NCI-H1048 (cell line): ENCODE measurements at regions not wholly inside any gene's neighbourhood (a gene's known extent, or its start where the extent isn't known, plus 50 kb on each side); places are given as distances from the start of the nearest gene placed in this dataset.
"Not testable (repeated sequence)": the region's sequence is repeated elsewhere in the genome, so short reads cannot be mapped to it uniquely, and the experiment has no call there.

ENCODE experiments used
- DNase-seq: peaks from one replicate; lab custom pipeline; 2025; lab: John Stamatoyannopoulos, UW

DNA sequence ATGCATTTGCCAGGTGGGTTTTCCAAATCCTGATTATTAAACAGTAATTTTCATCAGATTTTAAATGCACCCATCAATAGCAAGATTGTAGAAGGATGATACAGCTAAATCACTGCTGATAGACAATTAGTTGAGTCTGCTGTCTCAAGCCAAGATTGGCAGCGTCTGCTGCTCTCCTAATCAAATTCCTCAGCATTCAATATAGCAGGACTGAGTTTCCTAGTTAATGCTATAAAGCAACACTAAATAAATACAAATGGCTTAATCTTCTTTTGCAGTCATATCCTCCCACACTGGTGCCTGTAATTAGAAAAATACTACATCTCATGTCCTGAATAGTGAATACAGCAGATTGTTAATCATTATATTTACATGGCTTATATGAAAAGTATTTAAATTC, 1028.8 kb downstream of the ADGRL2 start:
- no peak for DNase-seq

DNA sequence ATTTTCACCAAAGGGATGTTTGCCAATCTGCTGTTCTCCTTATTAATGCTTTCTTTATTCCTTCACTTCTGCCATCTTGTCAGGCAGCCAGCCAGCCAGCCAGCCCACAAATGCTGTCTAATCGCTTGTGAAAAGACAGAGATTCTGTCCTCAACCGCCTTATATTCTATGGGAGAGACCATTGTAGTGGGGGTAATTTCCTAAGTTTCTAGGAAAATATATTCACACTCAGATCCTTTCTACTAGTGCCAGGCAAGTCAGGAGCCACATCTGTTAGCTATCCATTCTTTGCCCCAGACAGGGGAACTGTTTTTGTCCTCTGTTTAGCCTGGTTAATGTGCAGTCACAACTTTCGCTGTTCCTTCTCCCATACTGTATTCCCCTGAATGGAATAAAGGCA, 1023.1 kb downstream of the ADGRL2 start:
- no peak for DNase-seq

DNA sequence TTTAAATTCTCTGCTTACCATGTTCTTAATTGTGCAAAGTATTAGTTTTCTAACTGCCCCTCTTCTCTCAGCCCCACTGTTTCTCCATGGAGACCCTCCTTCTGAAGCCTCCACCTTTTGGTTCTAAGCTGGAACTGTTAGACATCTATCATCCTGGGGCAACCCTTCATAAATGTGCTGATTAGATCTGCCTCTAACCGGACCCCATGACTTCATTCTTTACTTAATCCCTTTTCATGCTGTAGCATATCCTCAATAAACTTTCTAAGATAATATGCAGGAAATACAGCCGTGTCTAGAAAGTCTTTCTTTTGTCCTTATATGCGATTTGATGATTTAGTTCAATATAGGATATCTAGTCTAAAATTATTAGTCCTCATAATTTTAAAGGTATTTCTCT, 1020.1 kb downstream of the ADGRL2 start:
- no peak for DNase-seq

DNA sequence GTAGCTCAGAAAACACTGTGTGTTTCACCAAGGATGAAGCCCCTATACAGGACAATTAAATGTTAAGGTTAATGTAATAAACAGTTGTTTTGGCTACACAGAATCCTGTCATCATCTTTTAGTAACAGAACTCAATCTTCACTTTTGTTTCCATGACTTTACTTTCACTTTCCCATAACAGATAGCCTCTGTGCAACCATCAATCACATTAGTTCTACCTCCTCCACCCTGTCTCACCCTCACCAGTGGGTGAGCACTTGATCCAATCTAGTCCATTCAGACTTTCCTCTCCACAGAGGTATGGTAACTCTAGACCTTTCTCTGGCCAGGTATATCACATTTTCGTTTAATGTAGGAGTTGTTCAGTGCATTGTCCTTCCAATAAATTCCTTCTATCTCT, 1018.5 kb downstream of the ADGRL2 start:
- DNase-seq: no peak

DNA sequence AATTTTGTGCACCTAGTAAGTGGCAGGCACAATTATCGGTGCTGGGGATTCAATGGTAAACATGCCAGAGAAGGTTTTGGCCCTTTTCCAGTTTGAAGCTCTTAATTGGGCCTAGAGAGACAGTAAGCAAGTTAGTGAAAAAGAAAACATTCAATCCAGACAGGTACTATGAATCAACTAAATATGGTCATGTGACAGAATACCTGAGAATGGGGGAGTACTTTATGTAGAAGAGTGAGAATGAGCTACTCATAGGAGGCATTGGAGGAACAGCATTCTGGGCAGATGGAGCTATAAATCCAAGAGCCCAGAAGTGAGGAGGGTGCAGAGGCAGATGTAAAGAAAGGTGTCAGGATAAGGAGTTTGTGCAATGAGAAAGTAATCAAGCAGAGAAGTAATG, 1017.9 kb downstream of the ADGRL2 start:
- DNase-seq: no peak

GRCh38 chr1:82813386-82813785, 1012.7 kb downstream of the ADGRL2 start:
- DNase-seq: no peak

GRCh38 chr1:82810601-82811000, 1009.9 kb downstream of the ADGRL2 start:
- DNase-seq: no peak

DNA sequence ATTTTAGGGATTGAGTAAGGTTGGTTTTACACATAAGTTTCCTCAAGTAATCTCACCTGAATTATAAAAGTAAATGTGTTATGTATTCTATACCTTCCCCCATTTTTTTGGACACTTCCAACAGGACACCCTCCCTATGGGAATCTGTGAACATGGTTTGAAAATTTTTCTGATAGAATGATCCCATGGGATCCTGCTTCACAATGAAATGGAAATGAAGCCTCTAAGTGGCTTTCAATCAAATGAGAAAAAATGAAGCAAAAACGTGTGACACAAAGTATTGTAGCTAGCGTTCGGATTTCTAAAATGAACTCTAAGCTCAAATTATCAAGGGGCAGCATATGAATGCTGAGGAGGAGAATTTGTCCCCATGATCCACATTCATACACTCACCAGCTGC, 1006.8 kb downstream of the ADGRL2 start:
- no peak for DNase-seq

GRCh38 chr1:82806133-82806532, 1005.4 kb downstream of the ADGRL2 start:
- DNase-seq: no peak

- DNase-seq: no peak
Observed at GRCh38 chr1:82801176-82801575, 1000.4 kb downstream of the ADGRL2 start.

GRCh38 chr1:82800721-82801120, 1000.0 kb downstream of the ADGRL2 start:
- no peak for DNase-seq

GRCh38 chr1:82799261-82799660, 998.5 kb downstream of the ADGRL2 start:
- DNase-seq: no peak

DNA sequence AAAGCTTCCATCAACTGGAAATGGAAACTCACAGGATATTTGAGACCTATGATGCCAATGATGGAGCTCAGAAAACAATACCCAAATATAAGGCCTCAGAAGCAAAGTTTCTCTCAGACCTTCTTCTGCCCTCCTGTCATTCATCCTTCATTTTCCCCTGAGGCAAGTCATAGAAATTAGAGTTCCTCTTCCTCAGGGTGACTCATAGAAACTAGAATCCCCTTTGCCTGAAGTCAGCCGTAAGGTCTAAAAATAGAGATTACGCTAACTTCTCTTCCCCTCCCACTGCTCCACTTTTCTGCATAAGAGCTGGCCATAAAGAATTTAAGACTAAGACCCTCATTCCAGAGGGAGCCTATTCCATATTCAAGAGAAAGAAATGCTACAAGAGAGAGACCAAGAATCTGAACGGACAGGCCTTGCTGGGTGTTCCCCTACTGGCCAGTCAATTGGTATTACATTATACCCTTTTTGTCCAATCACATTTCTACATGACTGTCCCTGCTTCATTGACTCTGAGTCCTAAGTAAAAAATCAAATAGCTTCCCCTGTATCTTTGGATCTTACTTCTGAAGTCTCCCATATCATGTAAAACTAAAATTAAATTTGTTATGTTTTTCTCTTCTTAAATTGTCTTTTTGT, 994.9 kb downstream of the ADGRL2 start:
- DNase-seq: no peak

GRCh38 chr1:82792151-82792550, 991.4 kb downstream of the ADGRL2 start:
- DNase-seq: no peak

GRCh38 chr1:82790556-82790955, 989.8 kb downstream of the ADGRL2 start:
- no peak for DNase-seq

DNA sequence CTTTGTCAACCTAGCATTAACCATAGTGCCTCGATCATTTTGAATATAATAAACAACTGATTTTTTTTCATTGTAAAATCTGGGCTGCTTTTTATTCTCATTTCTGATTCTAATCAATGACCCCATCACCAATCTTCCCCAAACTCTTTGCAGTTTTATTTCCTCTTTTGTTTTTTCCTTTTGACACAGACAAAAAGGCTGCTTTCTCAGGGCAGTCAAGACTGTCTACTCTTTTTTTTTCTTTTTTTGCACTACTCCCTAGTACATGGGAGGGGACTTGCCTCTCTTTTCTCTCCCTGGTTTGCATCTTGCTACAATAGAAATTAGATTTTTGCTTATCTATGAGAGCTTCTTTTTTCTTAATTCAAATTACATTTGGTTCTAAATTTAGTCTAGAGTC, 987.9 kb downstream of the ADGRL2 start:
- DNase-seq: no peak

- no peak for DNase-seq
Observed at GRCh38 chr1:82788038-82788437, 987.3 kb downstream of the ADGRL2 start.

DNA sequence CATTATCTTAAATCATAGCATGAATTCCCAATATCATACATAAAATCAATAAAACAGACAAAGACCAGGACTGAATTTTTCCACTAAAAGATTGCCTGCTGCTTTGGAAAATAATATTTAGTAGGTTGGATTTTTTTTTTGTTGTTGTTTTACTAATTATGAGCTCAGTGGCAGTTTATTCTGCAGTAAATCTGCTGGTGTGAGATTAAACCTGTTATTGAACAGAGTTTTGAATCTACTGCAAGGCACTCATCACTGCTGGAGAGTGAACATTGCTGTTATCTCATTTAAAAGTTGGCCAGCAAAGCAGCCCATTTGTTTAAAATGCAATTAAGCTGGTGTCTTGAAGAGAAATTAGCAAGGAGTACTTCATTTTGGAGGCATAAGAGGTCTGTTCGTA, 986.1 kb downstream of the ADGRL2 start:
- DNase-seq: no peak

DNA sequence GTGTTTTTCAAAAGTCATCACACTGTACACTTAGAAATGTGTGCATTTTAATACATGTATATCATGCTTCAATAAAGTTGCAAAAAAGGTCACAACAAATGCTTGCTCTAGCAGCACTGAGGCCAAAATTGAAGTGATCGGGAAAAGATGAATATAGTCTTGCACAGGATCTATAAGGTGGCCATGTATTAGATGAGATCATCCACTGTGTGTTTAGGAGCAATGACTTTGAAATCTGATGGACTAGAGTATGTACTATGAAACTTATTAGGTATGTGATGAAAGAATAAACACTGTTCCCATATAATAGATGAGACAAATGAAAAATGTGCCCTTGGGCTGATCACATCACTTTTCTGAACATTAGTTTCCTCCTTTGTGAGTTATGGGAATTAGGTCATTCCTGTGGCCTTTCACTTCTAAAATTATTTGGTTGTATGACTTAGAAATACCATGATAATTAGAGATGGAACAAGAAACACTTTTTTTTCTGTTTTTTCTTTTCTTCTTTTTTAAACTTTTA, 984.6 kb downstream of the ADGRL2 start:
- DNase-seq: no peak

DNA sequence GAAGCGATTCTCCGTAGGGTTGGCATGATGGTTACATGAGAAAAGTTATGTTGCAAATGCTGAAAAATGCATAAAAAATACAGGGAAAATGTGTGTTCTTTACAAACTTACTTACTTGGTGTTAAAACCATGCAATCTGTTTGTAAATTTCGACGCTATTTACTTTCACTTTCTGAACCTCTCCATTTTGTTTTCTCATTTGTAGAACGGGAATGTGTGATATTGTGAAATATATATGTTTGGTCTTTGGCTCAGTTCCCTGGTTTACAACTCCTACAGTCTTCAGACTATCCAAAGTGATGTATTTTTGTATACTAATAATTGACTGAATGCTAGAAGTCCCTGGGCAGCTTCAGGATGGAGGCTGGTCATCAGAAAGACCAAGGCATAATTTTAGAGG, 982.3 kb downstream of the ADGRL2 start:
- no peak for DNase-seq

DNA sequence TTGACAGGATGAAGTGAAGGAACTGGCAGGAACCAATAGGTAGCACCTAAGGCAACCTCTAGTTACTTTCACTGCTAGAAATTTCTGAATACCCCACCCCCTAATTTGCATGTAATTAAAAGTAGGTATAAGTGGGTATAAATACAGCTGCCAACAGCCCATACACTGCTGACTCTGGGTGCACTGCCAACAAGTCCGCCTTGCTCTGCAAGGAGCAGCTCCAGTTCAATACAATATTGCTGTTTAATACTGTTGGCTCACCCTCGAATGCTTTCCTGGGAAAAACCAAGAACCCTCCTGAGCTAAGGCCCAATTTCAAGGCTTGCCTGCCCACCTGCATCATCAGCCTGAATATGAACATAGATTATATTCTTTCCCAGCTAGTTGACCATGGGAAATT, 981.9 kb downstream of the ADGRL2 start:
- no peak for DNase-seq

GRCh38 chr1:82778612-82779011, 977.9 kb downstream of the ADGRL2 start:
- DNase-seq: no peak

DNA sequence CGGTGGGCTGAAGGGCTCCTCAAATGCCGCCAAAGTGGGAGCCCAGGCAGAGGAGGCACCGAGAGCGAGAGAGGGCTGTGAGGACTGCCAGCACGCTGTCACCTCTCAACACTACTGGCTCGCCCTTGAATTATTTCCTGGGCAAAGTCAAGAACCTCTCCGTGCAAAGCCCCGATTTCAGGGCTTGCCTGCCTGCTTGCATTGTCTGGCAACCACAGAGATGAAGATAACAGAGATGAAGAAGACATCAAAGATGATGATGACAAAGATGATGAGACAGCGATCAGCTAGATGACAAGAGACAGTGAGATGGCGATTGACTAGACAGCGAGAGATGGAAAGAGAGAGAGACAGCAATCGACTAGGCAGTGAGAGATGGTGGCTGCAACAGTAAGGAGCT, 976.5 kb downstream of the ADGRL2 start:
- no peak for DNase-seq

- not testable (repeated sequence) for DNase-seq
Observed at GRCh38 chr1:82776730-82777129, 976.0 kb downstream of the ADGRL2 start.
